ENCODE measurements at regions not wholly inside any gene's neighbourhood (a gene's known extent, or its start where the extent isn't known, plus 50 kb on each side); places are given as distances from the start of the nearest gene placed in this dataset.

GRCh38 chr2:239536186-239536585 is 135.4 kb upstream of the HDAC4 start:
- no peak for DNase-seq (ENCODE audit: low read depth, low spot score)

- DNase-seq (ENCODE audit: low read depth, low spot score), result no peak
Measured at GRCh38 chr2:239535413-239536144, 134.8 kb upstream of the HDAC4 start.

GRCh38 chr2:239534581-239535412 is 134.0 kb upstream of the HDAC4 start:
- no peak for DNase-seq (ENCODE audit: low read depth, low spot score)

- DNase-seq (ENCODE audit: low read depth, low spot score), result no peak
Measured at GRCh38 chr2:239533569-239534316, 132.9 kb upstream of the HDAC4 start.

GRCh38 chr2:239532859-239533258 is 132.0 kb upstream of the HDAC4 start:
- no peak for DNase-seq (ENCODE audit: low read depth, low spot score)

GRCh38 chr2:239532250-239532649 is 131.4 kb upstream of the HDAC4 start:
- DNase-seq (ENCODE audit: low read depth, low spot score), result no peak

GRCh38 chr2:239531456-239532241 is 130.8 kb upstream of the HDAC4 start:
- no peak for DNase-seq (ENCODE audit: low read depth, low spot score)

- DNase-seq (ENCODE audit: low read depth, low spot score), result no peak
Measured at GRCh38 chr2:239530749-239531316, 130.0 kb upstream of the HDAC4 start.

GRCh38 chr2:239529313-239530015 is 128.6 kb upstream of the HDAC4 start:
- no peak for DNase-seq (ENCODE audit: low read depth, low spot score)

- DNase-seq (ENCODE audit: low read depth, low spot score), result no peak
Measured at GRCh38 chr2:239528883-239529282, 128.1 kb upstream of the HDAC4 start.

- DNase-seq (ENCODE audit: low read depth, low spot score), result no peak
Measured at GRCh38 chr2:239528146-239528545, 127.3 kb upstream of the HDAC4 start.

GRCh38 chr2:239526666-239527415 is 126.0 kb upstream of the HDAC4 start:
- DNase-seq (ENCODE audit: low read depth, low spot score), result no peak

GRCh38 chr2:239526038-239526437 is 125.2 kb upstream of the HDAC4 start:
- no peak for DNase-seq (ENCODE audit: low read depth, low spot score)

- no peak for DNase-seq (ENCODE audit: low read depth, low spot score)
Measured at GRCh38 chr2:239523954-239524330, 123.1 kb upstream of the HDAC4 start.

GRCh38 chr2:239523147-239523953 is 122.5 kb upstream of the HDAC4 start:
- no peak for DNase-seq (ENCODE audit: low read depth, low spot score)

- DNase-seq (ENCODE audit: low read depth, low spot score), result no peak
Measured at GRCh38 chr2:239522740-239523119, 121.9 kb upstream of the HDAC4 start.

GRCh38 chr2:239522002-239522739 is 121.4 kb upstream of the HDAC4 start:
- no peak for DNase-seq (ENCODE audit: low read depth, low spot score)

- DNase-seq (ENCODE audit: low read depth, low spot score), result no peak
Measured at GRCh38 chr2:239521518-239521815, 120.6 kb upstream of the HDAC4 start.

All from activated CD4-positive, CD25-positive, alpha-beta regulatory T cell treated with anti-CD3 and anti-CD28 coated beads, Interleukin-2, amount 50 U/mL, for 16 hours (primary cell).